Natural killer cell (primary cell): ENCODE measurements at regions not wholly inside any gene's neighbourhood (a gene's known extent, or its start where the extent isn't known, plus 50 kb on each side); places are given as distances from the start of the nearest gene placed in this dataset.

Experiments
- ATAC-seq, 3 donors: fragments of 150-1000 bp in 2 of 3; fragments of 200-7000 bp in 1 of 3; cut with Tn5 transposase; 1 replicate in 1 of 3; 2 replicates in 2 of 3; pipeline ENCODE4 v1.10.0; 2021; ENCODE audit warnings: mild to moderate bottlenecking in 2 of 3, moderate library complexity in 2 of 3
- DNase-seq, 2 donors: peaks; one replicate each; pipeline versions ENCODE4 v3.0.0 to v3.0.0-alpha.2; 2013 to 2021; ENCODE audit warnings: mixed read lengths in 1 of 2
- H3K27ac ChIP-seq: one replicate; pipeline ENCODE4 v1.5.1; 2013; ENCODE audit warnings: mild to moderate bottlenecking, low read length
- H3K27me3 ChIP-seq: one replicate; pipeline ENCODE4 v1.6.1; 2013; ENCODE audit warnings: low read length; ENCODE audit not compliant: control insufficient read depth, insufficient read depth
- H3K36me3 ChIP-seq: one replicate; pipeline ENCODE4 v1.6.1; 2013; ENCODE audit warnings: low read length; ENCODE audit not compliant: control insufficient read depth, insufficient read depth
- H3K4me1 ChIP-seq: one replicate; pipeline ENCODE4 v1.6.1; 2013; ENCODE audit warnings: low read length; ENCODE audit not compliant: control insufficient read depth, insufficient read depth
- H3K4me3 ChIP-seq: one replicate; pipeline ENCODE4 v1.5.1; 2013; ENCODE audit warnings: low read length
- H3K9me3 ChIP-seq: one replicate; pipeline ENCODE4 v1.6.1; 2013; ENCODE audit warnings: low read length; ENCODE audit not compliant: control insufficient read depth, insufficient read depth
- H3K27ac Mint-ChIP-seq, 2 donors: one replicate each; pipeline ENCODE4 v1.8.0; 2022; ENCODE audit warnings: mild to moderate bottlenecking in 2 of 2, mixed read lengths in 2 of 2, moderate library complexity in 1 of 2
- H3K27me3 Mint-ChIP-seq, 2 donors: one replicate each; pipeline ENCODE4 v1.8.0; 2022; ENCODE audit warnings: low read depth in 2 of 2, mixed read lengths in 2 of 2
- H3K36me3 Mint-ChIP-seq: one replicate; pipeline ENCODE4 v1.8.0; 2022; ENCODE audit warnings: mixed read lengths
- H3K4me1 Mint-ChIP-seq, 2 donors: one replicate each; pipeline ENCODE4 v1.8.0; 2022; ENCODE audit warnings: mixed read lengths in 2 of 2
- H3K4me3 Mint-ChIP-seq: one replicate; pipeline ENCODE4 v1.8.0; 2022; ENCODE audit warnings: mild to moderate bottlenecking, moderate library complexity, mixed read lengths
- H3K9me3 Mint-ChIP-seq, 2 donors: one replicate each; pipeline ENCODE4 v1.8.0; 2022; ENCODE audit warnings: mixed read lengths in 2 of 2
- CTCF ChIP-seq: fragments of 200-600 bp; IDR thresholded peaks from one replicate; pipeline ENCODE4 v1.8.0; 2022; ENCODE audit warnings: antibody characterized with exemption
- WGBS: methylation state at CpG from one replicate; pipeline ENCODE4 v1.1.7; 2013; ENCODE audit warnings: missing lambda C conversion rate; ENCODE audit not compliant: insufficient coverage; 5-methylcytosine and 5-hydroxymethylcytosine counted together
- intact Hi-C: fragments of 100-400 bp; cut with micrococcal nuclease; formaldehyde crosslinking; loops from one replicate; pipeline ENCODE4 v1.14.2; 2022

- H3K36me3 ChIP-seq = no peaks in the 10 kb centered on the region
Observed at GRCh38 chr5:56366986-56367385, 133.9 kb upstream of the ANKRD55 start.

GRCh38 chr5:56361398-56361797, 128.3 kb upstream of the ANKRD55 start:
- H3K36me3 Mint-ChIP-seq = no peaks in the 10 kb centered on the region
- H3K27ac Mint-ChIP-seq = no peak overlapping the region
- intact Hi-C loops = no loop called here
- ATAC-seq (no peak), DNase-seq (no peak)
- H3K36me3 ChIP-seq = no peaks in the 10 kb centered on the region
- no peak overlapping the region for H3K4me3 ChIP-seq
- H3K4me1 Mint-ChIP-seq = no peaks in the 10 kb centered on the region
- no peaks in the 10 kb centered on the region for H3K9me3 ChIP-seq
- H3K4me1 ChIP-seq = no peaks in the 10 kb centered on the region
- TF ChIP-seq CTCF = no peak
- no peak overlapping the region for H3K4me3 Mint-ChIP-seq
- H3K9me3 Mint-ChIP-seq = peaks cover 3% of the 10 kb centered on the region in 2 donors
- H3K27me3 Mint-ChIP-seq = peaks cover 17 to 47% of the 10 kb centered on the region in 2 donors
- WGBS = 75% methylated on average over 1 of the region's 2 CpGs
- H3K27me3 ChIP-seq = no peaks in the 10 kb centered on the region
- no peak overlapping the region for H3K27ac ChIP-seq

More at GRCh38 chr5:56366986-56367385, 133.9 kb upstream of the ANKRD55 start:
- 100% methylated on average over 1 of the region's 1 CpG for WGBS
- H3K27ac Mint-ChIP-seq = no peak overlapping the region
- TF ChIP-seq CTCF = no peak
- Histone ChIP-seq H3K4me1 (no peaks in the 10 kb centered on the region), H3K27me3 (no peaks in the 10 kb centered on the region), H3K4me3 (no peak overlapping the region), H3K27ac (no peak overlapping the region), H3K9me3 (no peaks in the 10 kb centered on the region)
- intact Hi-C loops = no loop called here
- H3K27me3 Mint-ChIP-seq = peaks cover 11 to 13% of the 10 kb centered on the region in 2 donors
- no peak overlapping the region for H3K4me3 Mint-ChIP-seq
- DNase-seq = no peak
- no peaks in the 10 kb centered on the region for H3K4me1 Mint-ChIP-seq
- ATAC-seq = no peak
- H3K36me3 Mint-ChIP-seq = no peaks in the 10 kb centered on the region
- peaks cover 3% of the 10 kb centered on the region in 2 donors for H3K9me3 Mint-ChIP-seq

GRCh38 chr5:56360816-56361215, 127.7 kb upstream of the ANKRD55 start:
- DNase-seq (no peak), ATAC-seq (no peak)
- 22% methylated on average over 6 of the region's 6 CpGs for WGBS
- no peak overlapping the region for H3K4me3 ChIP-seq
- Mint-ChIP-seq H3K27me3 (peaks cover 17 to 48% of the 10 kb centered on the region in 2 donors), H3K27ac (no peak overlapping the region), H3K36me3 (no peaks in the 10 kb centered on the region), H3K9me3 (peaks cover 3% of the 10 kb centered on the region in 2 donors), H3K4me1 (no peaks in the 10 kb centered on the region), H3K4me3 (no peak overlapping the region)
- H3K4me1 ChIP-seq = no peaks in the 10 kb centered on the region
- intact Hi-C loops = no loop called here
- no peaks in the 10 kb centered on the region for H3K36me3 ChIP-seq
- no peak for TF ChIP-seq CTCF
- H3K27me3 ChIP-seq = no peaks in the 10 kb centered on the region
- no peak overlapping the region for H3K27ac ChIP-seq
- no peaks in the 10 kb centered on the region for H3K9me3 ChIP-seq
